HG03045 (cell line): ENCODE measurements at regions not wholly inside any gene's neighbourhood (a gene's known extent, or its start where the extent isn't known, plus 50 kb on each side); places are given as distances from the start of the nearest gene placed in this dataset.
"Not testable (repeated sequence)": the region's sequence is repeated elsewhere in the genome, so short reads cannot be mapped to it uniquely, and the experiment has no call there.

Experiments
- ATAC-seq: cut with Tn5 transposase; IDR thresholded peaks from one replicate; pipeline ENCODE4 v1.9.1; 2021; ENCODE audit warnings: mild to moderate bottlenecking, moderate library complexity; ENCODE audit not compliant: unreplicated experiment

DNA sequence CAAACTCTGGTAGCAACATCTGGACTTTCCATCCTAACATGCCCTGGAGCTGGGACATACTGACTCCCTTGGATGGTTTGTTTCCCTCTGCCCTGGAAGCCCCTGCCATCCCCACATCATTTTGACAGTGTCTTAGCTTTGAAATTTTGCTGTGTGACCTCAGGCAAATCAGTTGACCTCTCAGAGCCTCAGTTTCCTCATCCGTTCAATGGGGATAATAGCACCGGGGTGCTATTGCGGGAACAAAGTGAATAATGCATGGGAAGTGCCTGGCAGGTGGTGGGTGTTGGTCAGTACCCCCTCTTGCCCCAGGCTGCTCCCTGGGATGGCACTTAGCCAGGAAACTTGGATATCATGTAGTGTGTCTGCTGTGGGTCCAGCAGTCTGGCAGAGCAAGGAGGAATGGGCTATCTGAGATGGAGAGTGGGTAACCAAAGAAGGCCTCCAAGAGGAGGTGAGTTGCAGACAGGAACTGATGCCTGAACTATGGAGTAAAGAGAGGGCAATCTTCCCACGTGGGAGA is 88.6 kb downstream of the MRPL14 start:
- ATAC-seq: no peak

DNA sequence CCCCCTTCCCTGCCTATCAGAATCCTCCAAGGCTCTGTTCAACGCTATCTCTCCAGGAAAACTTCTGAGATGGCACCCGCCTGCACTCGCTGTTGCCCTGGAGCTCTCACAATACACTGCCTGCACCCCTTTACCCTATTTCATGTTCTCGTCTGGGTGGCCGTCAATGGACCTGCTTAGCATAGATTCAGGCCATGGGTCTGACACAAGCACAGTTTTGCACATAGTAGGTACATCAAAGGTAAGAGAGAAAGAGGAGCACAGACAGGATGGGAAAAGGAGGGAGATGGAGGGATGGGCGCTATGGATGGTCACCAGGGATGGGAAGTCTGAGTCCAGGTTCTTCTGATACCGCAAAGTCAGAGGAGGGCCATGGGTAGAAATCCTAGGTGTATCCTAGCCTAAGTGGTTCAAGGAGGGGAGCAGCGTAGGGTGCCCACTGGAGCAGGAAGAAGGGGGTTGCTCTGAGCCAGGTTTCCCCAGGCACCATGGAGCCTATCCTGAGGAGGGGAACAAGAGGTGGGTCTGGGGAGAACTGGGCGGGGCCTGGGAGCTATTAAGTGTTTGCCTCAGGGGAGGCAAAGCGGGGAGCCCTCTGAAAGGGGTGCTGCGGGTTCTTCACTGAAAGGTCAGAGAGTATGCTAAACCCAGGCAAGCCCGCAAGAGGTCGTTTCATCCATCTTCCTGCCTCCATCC is 89.3 kb downstream of the MRPL14 start:
- ATAC-seq: no peak

DNA sequence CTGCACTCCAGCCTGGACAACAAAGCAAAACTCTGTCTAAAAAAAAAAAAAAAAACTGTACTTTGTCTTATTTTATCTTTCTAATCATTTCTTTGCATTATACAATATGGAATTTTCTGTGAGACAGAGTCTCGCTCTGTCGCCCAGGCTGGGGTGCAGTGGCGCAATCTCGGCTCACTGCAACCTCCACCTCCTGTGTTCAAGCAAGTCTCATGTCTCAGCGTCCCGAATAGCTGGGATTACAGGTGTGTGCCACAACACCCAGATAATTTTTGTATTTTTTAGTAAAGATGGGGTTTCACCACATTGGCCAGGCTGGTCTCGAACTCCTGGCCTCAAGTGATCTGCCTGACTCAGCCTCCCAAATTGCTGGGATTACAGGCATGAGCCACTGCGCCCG is 90.0 kb downstream of the MRPL14 start:
- ATAC-seq: not testable (repeated sequence)

DNA sequence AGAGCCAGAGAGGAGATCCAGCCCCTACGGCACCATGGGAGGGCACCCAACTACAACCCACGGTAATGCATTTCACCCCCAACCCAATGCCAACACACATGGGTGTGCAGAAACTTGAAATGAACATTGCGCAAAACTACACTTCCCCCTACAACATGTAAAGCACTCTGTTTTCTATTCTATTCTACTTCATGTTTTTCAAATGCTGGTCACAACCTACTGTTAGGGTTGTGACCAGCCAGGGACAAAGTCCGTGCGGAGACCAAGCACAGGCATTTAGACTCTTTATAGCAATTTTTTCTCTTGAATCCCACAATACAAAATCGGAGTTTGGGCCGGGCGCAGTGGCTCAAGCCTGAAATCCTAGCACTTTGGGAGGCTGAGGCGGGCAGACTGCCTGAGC is 90.6 kb downstream of the MRPL14 start:
- ATAC-seq: no peak

DNA sequence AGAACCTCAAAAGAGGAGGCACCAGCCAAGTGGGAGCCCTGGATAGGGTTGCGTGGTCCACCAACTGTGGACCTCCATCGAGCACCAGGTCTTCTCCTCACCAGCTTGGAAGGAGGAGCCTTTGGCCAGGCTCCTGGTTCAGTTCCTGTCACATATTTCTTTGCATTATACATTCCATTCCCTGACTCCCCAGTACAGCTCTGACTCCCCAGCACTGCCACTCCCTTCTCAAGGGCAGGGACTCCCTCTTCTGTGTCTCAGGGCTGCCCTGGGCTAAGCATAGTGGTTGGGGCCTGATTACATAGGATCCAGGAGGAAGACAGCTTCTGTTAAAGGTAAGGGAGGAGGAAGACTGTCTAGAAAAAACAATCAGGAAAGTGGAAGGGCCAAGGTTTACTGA is 91.1 kb downstream of the MRPL14 start:
- no peak for ATAC-seq

DNA sequence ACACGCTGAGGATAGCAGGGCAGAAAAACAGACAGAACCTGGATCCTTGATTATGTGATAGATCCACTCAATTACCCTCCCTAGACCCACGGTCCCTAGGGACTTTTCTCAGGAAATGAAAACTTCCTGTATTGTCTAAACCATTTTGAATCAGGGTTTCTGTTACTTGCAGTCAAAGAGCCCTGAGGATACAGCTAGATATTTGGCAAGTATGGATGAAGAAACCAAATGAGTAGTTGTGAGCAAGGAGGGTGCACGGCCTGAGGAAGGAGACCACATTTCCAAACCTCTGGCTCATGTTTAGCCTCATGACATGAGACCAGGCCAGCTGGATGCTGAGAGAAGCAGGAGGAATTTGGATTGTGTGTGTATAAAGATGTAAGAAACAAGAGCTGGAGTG is 91.6 kb downstream of the MRPL14 start:
- ATAC-seq: no peak

DNA sequence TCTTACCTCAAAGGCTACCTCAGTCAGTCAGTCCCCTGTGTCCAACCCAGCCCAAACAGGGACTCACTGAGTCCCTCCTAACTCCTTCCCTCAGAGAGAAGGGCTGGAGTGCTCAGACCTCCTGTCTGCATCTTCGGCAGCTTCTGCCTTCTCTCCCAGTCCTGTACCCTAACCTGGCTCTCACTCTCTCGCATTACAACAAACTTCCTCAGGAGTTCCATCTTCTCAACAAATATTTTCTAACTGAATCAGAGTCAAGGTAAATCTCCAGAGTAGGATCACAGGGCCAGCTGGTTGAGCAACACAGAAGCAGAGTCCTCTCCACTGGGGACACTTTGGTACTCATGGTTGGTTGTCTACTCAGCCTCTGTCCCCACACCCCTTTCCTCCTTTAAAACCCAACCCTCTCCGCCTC is 92.3 kb downstream of the MRPL14 start:
- ATAC-seq: no peak

DNA sequence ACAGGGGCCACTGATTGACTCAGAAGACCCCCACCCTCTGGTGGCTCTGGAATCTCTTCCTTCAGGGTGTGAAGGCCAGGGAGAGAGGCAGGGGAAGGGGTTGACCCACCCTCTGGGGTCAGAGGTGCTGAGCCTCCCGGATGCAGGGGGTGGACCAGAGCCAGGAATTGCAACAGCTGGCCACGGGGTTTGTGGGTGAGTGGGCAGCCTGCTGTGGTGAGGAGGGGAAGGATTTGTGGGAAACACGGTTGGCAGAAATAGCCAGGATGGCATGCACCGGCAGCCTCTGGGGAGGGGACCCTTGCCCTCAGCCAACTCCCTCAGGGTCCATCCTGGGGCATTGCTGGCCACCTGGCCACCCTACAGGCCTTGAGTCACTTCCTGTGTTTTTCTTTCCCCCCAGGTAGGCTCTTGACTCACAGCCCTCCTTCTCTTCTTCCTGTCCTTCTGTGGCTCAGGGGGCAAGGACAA is 92.8 kb downstream of the MRPL14 start:
- no peak for ATAC-seq

DNA sequence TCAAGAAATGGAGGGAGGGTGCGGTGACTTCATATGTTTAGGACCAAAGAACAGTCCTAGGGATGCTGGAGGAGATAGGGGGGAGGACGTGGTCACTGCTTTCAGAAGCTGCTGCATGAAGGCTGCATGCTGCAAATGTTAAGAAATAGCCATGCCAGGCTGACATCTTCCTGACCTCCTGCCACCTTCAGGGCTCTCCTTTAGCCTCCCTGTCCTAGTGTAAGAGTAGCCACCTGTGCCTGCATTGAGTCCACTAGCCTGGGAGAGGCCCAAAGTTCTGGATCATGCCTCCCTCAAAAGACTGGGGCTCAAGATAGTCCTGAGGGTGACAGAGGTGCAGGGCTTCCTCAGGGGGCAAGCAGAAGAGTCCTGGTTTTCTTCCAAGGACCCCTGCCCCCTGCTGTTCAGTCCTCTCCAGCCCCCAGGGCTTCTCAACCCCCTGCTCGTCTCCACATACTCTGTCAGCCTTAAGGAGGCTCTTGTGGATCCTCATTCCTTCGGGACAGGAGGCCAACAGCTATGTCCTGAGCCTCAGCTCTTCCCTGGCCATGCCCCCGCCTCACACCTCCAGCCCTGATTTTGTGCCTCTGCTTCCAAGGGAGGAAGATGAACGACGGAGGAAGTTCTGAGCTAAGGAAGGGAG is 96.3 kb downstream of the MRPL14 start:
- ATAC-seq: no peak

DNA sequence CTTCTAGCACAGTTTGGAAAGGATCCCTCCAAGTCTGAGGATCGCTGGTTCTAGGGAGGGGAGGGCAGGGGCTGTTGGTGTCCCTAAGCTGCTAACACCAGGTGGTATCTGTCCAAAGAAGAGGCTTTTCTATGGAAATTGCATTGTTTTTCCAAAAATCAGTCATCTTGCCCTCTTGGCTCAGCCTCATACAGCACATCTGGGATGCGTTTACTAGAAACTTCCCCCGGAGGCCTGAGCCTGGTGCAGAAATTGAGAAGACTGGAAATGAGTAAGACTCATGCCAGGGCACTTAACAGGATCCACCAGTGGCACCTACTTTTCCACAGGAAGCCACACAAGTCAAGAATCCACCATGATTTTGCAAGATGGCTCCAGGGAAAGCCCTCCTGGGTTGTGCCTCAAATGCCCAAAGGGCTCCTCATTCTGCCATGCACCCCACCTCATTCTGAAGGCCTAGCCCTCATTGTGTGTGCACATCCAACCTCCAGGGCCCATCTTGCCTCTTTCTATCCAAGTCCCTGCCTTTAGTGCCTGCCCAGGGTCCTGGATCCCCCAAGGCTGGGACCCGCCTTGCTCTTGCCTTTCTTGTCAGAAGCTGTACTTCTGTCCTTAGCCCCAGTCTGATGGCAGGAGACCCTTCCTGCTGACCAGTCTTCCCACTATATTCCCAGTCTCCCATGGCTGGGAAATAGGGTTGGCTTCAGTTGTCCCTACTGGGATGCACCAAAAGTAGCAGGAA is 97.6 kb downstream of the MRPL14 start:
- ATAC-seq: no peak

DNA sequence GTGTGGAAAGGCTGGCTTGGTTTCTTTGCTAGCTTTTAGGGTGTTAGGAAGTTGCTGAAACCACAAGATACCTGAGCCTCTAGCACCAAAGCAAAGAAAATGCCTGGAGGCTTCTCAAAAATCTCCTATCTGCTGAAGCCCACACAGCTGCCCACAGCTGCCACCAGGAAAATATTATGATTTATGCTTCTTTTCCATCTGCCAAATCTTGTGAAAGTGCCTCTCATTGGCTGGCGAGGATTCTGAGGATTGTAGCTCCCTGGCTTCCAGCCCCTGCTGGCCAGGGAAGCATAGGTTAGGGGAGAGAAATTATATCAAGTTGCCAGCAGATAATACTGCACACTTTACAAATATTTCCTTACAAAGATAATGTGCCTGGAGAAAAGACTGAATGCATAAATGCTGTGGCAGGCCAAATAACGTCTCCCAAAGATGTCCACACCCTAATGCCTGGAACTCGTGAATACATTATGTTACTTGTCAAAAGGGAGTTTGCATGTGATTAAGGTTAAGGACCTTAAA is 98.4 kb downstream of the MRPL14 start:
- ATAC-seq: no peak

DNA sequence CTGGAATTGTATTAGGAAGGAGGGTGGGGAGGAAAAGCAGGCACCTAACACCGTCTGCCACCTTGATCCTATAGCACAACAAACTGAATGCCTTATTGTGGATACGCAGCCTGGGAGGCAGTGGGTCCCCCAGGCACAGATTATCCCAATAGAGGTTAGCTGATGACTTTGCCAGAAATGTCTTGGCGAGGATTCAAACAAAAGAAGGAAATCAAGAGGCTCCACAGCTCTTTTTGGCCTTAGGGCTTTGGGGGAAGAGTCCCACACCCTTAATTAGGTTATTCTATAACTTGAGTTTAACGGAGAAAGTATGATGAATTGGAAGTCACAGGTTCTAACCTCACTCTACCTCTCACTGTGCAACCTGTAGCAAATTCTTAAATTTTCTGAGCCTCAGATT is 102.0 kb downstream of the MRPL14 start:
- no peak for ATAC-seq

DNA sequence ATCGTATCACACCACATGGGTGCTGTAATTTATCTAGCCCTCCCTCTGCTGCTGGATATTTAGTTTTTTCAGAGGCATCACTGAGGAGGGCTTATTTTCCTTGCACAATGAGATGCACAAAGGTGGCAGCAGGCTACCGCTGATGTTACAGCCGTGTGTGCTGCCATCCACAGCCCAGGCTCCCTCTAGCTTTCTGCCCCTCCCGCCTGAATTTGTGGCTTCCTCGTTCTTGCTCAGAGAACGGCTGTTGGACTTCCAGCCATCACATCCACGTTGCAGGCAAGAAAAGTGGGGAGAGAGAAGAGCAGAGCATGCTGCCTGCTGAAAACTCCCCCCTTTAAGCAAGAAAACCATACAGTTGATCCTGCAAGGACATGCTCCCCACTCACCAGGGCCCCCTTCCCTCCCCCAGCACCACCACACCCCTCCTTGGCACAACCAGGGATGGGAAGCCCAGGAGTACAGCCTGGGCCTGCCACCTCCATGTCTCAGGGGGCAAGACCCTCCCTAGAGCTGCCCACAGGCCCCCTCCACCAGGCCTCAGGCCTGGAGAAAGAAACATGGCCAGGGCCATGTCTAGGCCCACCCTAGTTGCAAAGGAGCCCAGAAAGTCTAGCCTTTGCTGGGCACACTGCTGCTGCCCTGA is 102.6 kb downstream of the MRPL14 start:
- ATAC-seq: no peak

DNA sequence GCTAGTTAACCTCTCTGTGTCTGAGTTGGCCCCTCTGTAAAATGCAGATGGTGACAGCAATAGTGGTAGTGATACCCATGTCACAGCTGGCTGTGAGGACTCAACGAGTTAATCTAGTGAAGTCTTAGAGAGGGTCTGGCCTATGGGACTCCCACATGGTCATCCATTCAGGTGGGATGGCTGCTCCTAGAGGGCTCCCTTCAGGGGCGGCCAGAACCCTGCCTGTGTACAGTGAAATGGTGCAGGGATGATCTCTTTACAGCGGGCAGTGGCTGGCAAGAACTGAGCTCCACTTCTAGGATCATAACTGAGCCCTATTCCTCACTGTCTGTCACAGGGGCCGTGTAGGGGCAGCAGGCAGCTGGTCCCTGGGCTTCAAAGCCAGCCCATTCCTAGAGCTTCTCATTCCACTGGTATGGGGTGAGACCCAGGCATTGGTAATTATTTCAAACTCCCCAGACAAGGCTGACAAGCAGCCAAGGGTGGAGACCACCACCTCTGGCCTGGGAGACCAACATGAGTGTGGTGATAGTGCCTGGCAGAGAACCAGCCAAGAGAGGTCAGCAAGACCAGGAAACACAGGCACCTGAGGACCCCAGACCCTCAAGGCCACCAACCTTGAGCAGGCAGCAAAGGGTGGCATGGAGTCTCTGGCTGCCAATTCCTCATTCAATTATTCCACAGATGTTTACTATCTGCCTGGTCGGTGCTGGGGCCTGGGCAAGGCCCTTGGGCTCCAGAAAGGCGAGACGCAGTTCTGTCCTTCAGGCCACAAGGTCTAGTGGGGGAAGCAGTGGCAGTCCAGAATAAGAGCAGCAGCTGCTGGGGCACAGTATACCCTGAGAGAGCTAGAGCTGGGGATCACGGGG is 103.4 kb downstream of the MRPL14 start:
- ATAC-seq: no peak

DNA sequence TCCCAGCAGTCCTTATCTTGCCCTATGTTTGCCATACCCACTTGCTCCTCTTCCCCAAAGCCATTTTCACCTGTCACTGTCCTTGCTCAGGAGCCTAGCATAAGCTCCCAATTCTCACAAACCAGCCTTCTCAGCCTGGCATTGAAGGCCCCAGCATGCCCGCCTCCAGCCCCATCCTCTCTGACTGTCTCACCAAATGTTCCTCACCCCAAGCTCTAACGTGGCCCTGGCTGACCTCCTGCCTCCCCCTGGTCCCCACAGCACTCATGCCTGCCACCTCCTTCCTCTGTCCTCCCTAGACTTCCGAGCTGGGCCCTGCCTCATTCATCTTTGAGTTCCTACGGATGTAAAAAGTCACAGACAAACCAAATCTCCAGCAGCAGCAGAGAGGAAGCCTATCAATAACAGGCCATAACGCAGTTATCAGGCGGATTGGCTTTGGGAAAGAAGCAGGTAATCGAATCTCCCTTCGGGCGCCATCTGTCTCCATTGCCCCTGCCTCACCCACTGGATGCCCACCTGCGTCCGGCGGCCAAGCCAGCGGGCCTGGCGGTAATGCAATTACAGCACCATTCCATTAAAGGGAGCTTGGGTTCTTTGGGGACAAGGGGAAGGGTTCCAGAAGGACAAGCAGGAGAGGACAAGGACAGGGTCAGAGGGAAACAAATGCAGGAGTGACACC is 104.4 kb downstream of the MRPL14 start:
- ATAC-seq: no peak

DNA sequence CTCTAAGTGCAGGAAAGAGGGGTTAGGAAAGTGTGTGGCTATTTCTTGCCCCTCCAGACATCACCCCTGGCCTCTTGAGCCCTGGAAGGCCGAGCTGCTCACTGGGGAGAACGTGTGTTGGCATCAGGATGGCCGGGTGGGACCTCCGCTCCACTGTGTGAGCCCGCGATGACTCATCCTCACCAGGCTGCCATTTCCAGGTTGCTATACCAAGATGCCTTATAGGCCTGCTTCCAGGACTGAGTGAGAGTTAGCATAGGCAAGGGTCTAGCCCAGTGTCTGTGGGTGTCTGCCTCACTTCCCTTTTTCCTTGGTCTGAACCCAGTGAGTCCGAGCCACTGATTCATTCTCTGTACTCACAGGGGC is 105.0 kb downstream of the MRPL14 start:
- no peak for ATAC-seq

DNA sequence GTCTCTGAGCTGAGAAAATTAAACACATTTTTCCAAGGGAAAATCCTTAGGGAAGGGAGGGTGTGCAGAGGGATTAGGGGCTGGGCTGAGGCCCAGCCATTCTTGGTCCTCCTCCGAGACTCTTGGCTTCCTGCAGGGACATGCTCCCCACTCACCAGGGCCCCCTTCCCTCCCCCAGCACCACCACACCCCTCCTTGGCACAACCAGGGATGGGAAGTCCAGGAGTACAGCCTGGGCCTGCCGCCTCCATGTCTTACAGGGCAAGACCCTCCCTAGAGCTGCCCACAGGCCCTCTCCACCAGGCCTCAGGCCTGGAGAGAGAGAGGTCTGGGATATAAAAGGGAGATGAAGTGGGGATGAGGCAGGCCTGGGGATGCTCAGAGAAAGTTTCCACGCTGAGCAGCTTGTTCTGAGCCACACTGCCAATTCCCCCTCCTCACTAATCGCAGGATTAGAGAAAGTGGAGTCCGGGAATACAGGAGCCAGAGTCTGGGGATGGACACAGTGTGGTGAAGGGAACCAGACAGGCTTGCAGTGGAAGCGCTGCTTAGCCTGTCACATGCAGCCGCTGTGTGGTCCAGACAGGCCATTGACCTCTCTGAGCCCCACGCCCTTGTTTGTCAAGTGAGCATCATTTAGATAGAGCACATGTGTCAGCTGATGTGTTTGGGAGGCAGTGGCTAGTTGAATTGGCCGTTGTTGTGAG is 105.5 kb downstream of the MRPL14 start:
- ATAC-seq: no peak

DNA sequence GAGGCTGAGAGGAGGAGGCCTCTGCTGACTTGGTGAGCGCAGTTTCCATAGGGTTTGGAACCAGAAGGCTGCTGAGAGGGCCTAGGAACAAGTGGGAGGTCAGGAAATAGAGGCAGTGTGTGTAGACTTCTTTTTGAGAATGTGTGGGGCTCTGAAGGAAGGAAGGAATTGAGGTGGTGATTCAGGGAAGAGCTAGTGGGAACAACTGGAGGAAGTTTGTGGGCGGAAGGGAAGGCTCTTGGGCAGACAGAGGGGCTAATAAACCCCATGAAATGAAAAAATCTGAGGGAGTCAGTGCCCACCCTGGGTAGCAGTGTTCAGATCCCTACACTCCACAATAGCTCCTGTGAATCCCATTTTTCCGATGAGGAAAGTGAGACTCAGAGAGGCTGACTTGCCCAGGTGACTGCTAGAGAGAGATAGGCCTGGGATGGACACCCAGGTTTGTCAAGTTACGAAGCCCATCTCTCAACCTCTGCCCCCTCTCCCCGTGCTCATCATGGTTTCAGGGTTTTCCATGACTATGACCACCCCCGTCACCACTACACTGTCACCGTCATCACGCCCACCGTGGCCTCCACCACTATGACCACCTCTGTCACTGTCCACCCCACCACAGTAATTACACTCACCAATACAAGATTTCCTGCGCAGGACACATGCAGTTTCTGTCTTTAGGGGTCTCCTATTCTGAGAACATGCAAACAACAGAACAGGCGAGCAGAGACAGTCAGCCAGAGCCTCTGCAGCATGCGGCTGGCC is 106.4 kb downstream of the MRPL14 start:
- ATAC-seq: no peak
